Astrocyte (in vitro differentiated cells and primary cell): ENCODE measurements at regions not wholly inside any gene's neighbourhood (a gene's known extent, or its start where the extent isn't known, plus 50 kb on each side); places are given as distances from the start of the nearest gene placed in this dataset.

Source experiments
- DNase-seq: peaks from one replicate; pipeline ENCODE4 v3.0.0-alpha.2; 2010; ENCODE audit warnings: low read depth
- FAIRE-seq: peaks from 2 replicates; lab custom pipeline; 2011; peaks lifted over from hg19 to GRCh38; lab: Jason Lieb, UNC
- H2AFZ ChIP-seq: 2 replicates; pipeline ENCODE4 v1.6.0; 2012; ENCODE audit warnings: low read depth, low read length, inconsistent platforms
- H3K27ac ChIP-seq: 2 replicates; pipeline ENCODE4 v1.5.1; 2011; ENCODE audit warnings: low read depth, low read length, inconsistent platforms
- H3K27me3 ChIP-seq: 2 replicates; pipeline ENCODE4 v1.6.0; 2011; ENCODE audit warnings: low read length, inconsistent platforms; ENCODE audit not compliant: insufficient read depth
- H3K36me3 ChIP-seq: 2 replicates; pipeline ENCODE4 v1.5.1; 2011; ENCODE audit warnings: low read length, inconsistent platforms; ENCODE audit not compliant: insufficient read depth
- H3K4me1 ChIP-seq: 2 replicates; pipeline ENCODE4 v1.5.1; 2011; ENCODE audit warnings: low read length, inconsistent platforms; ENCODE audit not compliant: insufficient read depth
- H3K4me2 ChIP-seq: 2 replicates; pipeline ENCODE4 v1.6.0; 2012; ENCODE audit warnings: low read length, inconsistent platforms
- H3K4me3 ChIP-seq: 2 replicates; pipeline ENCODE4 v1.5.1; 2011; ENCODE audit warnings: low read depth, mild to moderate bottlenecking, low read length, inconsistent platforms; ENCODE audit not compliant: insufficient read depth
- H3K79me2 ChIP-seq: 2 replicates; pipeline ENCODE4 v1.6.0; 2012; ENCODE audit warnings: mild to moderate bottlenecking, low read length, inconsistent platforms; ENCODE audit not compliant: insufficient read depth
- H3K9ac ChIP-seq: 2 replicates; pipeline ENCODE4 v1.6.0; 2012; ENCODE audit warnings: mild to moderate bottlenecking, low read length, inconsistent platforms
- H3K9me3 ChIP-seq: 2 replicates; pipeline ENCODE4 v1.5.1; 2012; ENCODE audit warnings: low read depth, mild to moderate bottlenecking, low read length, inconsistent platforms; ENCODE audit not compliant: insufficient read depth
- H4K20me1 ChIP-seq: 2 replicates; pipeline ENCODE4 v1.6.0; 2012; ENCODE audit warnings: low read length, inconsistent platforms; ENCODE audit not compliant: insufficient read depth
- H3K27ac Mint-ChIP-seq: one replicate; pipeline ENCODE4 v1.8.0; 2021; ENCODE audit warnings: mild to moderate bottlenecking, mixed read lengths; ENCODE audit not compliant: unreplicated experiment
- H3K27me3 Mint-ChIP-seq: one replicate; pipeline ENCODE4 v1.8.0; 2021; ENCODE audit warnings: low read depth, mixed read lengths; ENCODE audit not compliant: unreplicated experiment
- H3K36me3 Mint-ChIP-seq: one replicate; pipeline ENCODE4 v1.8.0; 2021; ENCODE audit warnings: low read depth, mixed read lengths; ENCODE audit not compliant: unreplicated experiment
- H3K4me1 Mint-ChIP-seq: one replicate; pipeline ENCODE4 v1.8.0; 2021; ENCODE audit warnings: low read depth, mixed read lengths; ENCODE audit not compliant: unreplicated experiment
- H3K4me3 Mint-ChIP-seq: one replicate; pipeline ENCODE4 v1.8.0; 2021; ENCODE audit warnings: mild to moderate bottlenecking, moderate library complexity, mixed read lengths; ENCODE audit not compliant: unreplicated experiment
- H3K9me3 Mint-ChIP-seq: one replicate; pipeline ENCODE4 v1.8.0; 2021; ENCODE audit warnings: mild to moderate bottlenecking, mixed read lengths; ENCODE audit not compliant: unreplicated experiment
- CTCF ChIP-seq: IDR thresholded peaks from 2 replicates; pipeline ENCODE4 v1.5.1; 2011; ENCODE audit warnings: low read depth, mild to moderate bottlenecking, inconsistent platforms, low read length, moderate library complexity; ENCODE audit not compliant: insufficient read depth
- EZH2 ChIP-seq: IDR thresholded peaks from 2 replicates; pipeline ENCODE4 v1.6.1; 2012; ENCODE audit warnings: mild to moderate bottlenecking, low read length, inconsistent platforms; ENCODE audit not compliant: insufficient read depth

- H3K27me3 ChIP-seq = no peaks in the 10 kb centered on the region
- FAIRE-seq (no peak), DNase-seq (peak; percentile 41)
- H3K9ac ChIP-seq = no peak overlapping the region
- Mint-ChIP-seq H3K4me3 (no peak overlapping the region), H3K4me1 (no peaks in the 10 kb centered on the region), H3K27me3 (no peaks in the 10 kb centered on the region), H3K36me3 (no peaks in the 10 kb centered on the region), H3K27ac (no peak overlapping the region), H3K9me3 (no peaks in the 10 kb centered on the region)
- no peaks in the 10 kb centered on the region for H3K36me3 ChIP-seq
- H4K20me1 ChIP-seq = no peaks in the 10 kb centered on the region
- H3K4me2 ChIP-seq = no peak overlapping the region
- H3K4me3 ChIP-seq = no peak overlapping the region
- H2AFZ ChIP-seq = no peak overlapping the region
- TF ChIP-seq EZH2 (no peak), CTCF (peak; percentile 54)
- no peaks in the 10 kb centered on the region for H3K9me3 ChIP-seq
- no peaks in the 10 kb centered on the region for H3K4me1 ChIP-seq
- H3K79me2 ChIP-seq = no peaks in the 10 kb centered on the region
- no peak overlapping the region for H3K27ac ChIP-seq
Measured at GRCh38 chrX:136953867-136954787, 73.6 kb upstream of the RBMX start.

GRCh38 chrX:136950211-136950610, 69.7 kb upstream of the RBMX start:
- Histone ChIP-seq H3K4me3 (no peak overlapping the region), H4K20me1 (no peaks in the 10 kb centered on the region), H3K79me2 (no peaks in the 10 kb centered on the region), H3K4me1 (no peaks in the 10 kb centered on the region), H3K27ac (no peak overlapping the region), H3K36me3 (no peaks in the 10 kb centered on the region), H3K9me3 (no peaks in the 10 kb centered on the region), H3K4me2 (no peak overlapping the region), H2AFZ (no peak overlapping the region), H3K27me3 (no peaks in the 10 kb centered on the region), H3K9ac (no peak overlapping the region)
- TF ChIP-seq CTCF (no peak), EZH2 (no peak)
- no peaks in the 10 kb centered on the region for H3K9me3 Mint-ChIP-seq
- DNase-seq (no peak), FAIRE-seq (no peak)
- H3K4me3 Mint-ChIP-seq = no peak overlapping the region
- H3K27me3 Mint-ChIP-seq = no peaks in the 10 kb centered on the region
- no peaks in the 10 kb centered on the region for H3K4me1 Mint-ChIP-seq
- no peaks in the 10 kb centered on the region for H3K36me3 Mint-ChIP-seq
- no peak overlapping the region for H3K27ac Mint-ChIP-seq
